Muscle of leg (tissue), 3 donors: ENCODE measurements at regions not wholly inside any gene's neighbourhood (a gene's known extent, or its start where the extent isn't known, plus 50 kb on each side); places are given as distances from the start of the nearest gene placed in this dataset.
A peak's percentile ranks its signal among the peaks of the same experiment; 100 is the strongest.

Source experiments
- DNase-seq: peaks from one replicate; pipeline ENCODE4 v3.0.0; 2013
- H3K27ac ChIP-seq: one replicate; pipeline ENCODE4 v1.5.1; 2013; ENCODE audit warnings: mild to moderate bottlenecking, low read length, control low read depth
- H3K27me3 ChIP-seq: one replicate; pipeline ENCODE4 v1.6.1; 2013; ENCODE audit warnings: low read length; ENCODE audit not compliant: control insufficient read depth, insufficient read depth
- H3K36me3 ChIP-seq: one replicate; pipeline ENCODE4 v1.6.1; 2013; ENCODE audit warnings: low read length; ENCODE audit not compliant: control insufficient read depth, insufficient read depth
- H3K4me1 ChIP-seq: one replicate; pipeline ENCODE4 v1.6.1; 2013; ENCODE audit warnings: low read length; ENCODE audit not compliant: control insufficient read depth, insufficient read depth
- H3K4me3 ChIP-seq: one replicate; pipeline ENCODE4 v1.5.1; 2013; ENCODE audit warnings: low read length, control low read depth
- H3K9me3 ChIP-seq: replicated peaks from 2 replicates; pipeline ENCODE4 v1.6.1; 2013; ENCODE audit warnings: low read depth, low read length; ENCODE audit not compliant: control insufficient read depth
- WGBS: methylation state at CpG from one replicate; pipeline ENCODE4 v1.1.5; 2013; ENCODE audit warnings: missing lambda C conversion rate; ENCODE audit not compliant: insufficient coverage; 5-methylcytosine and 5-hydroxymethylcytosine counted together

- Histone ChIP-seq H3K27ac (no peak overlapping the region), H3K27me3 (no peaks in the 10 kb centered on the region), H3K4me3 (no peak overlapping the region), H3K36me3 (no peaks in the 10 kb centered on the region), H3K4me1 (peaks cover 28% of the 10 kb centered on the region), H3K9me3 (no peaks in the 10 kb centered on the region)
- DNase-seq, result no peak
- WGBS, result 0% methylated on average over 1 of the region's 6 CpGs
Measured at GRCh38 chr2:128753800-128754199, 435.1 kb upstream of the HS6ST1 start.

DNA sequence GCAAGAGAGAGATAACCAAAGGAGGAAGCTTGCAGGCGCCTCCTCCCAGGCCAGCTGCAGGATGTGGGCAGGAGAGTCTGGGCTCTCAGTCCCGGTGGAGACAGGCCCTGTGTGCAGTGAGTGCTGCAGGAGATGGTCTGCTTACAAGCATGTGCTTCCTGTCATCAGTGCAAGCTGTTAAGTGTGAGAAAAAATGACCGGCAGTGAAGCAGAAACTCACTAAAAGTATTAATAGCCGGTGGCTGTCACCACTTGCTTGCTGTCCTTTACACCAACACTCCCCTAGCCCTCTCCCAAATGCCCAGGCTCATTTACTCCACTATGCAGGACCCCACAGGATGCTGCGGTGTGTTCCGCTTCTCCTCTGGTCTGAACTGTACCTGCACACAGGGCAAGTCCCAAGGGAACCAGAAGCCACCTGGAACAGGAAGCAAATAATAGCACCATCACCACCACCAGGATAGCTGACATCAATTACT is 435.6 kb upstream of the HS6ST1 start:
- WGBS, result 13% methylated on average over 1 of the region's 6 CpGs
- Histone ChIP-seq H3K36me3 (no peaks in the 10 kb centered on the region), H3K27me3 (no peaks in the 10 kb centered on the region), H3K4me3 (no peak overlapping the region), H3K4me1 (peaks cover 28% of the 10 kb centered on the region), H3K9me3 (no peaks in the 10 kb centered on the region), H3K27ac (peak overlapping the region; percentile 5)
- peak; percentile 74 for DNase-seq

DNA sequence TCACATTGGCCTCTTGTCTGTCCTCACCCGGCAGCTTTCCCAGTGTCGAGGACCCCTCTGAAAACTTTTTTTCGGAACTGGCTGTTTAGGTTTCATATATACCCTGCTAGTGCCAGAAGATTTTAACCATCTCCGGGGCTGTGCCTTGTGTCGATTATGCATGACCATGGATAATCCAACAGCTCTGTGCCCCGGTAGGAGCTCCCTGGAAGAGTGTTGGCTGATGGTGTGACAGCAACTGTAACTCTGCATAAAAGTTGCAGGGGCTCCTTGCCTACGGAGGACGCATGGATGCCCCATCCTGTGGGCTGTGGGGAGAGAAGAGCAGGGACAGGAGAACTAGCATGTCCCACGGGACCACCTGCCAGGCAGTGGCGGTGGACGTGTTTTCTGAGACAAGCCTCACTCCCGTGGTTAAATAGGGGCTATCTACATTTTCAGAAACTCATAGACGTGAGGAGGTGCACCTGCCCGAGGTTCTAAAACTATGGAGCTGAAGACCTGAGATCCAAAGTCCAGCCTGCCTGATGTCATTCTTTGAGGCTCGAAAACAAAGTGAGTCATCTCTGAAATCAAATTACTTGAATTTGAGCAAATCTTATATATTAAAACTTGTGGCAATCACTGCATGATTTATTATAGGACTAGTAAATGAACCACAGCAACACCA is 437.2 kb upstream of the HS6ST1 start:
- 49% methylated on average over 14 of the region's 15 CpGs for WGBS
- no peak for DNase-seq
- Histone ChIP-seq H3K27ac (no peak overlapping the region), H3K27me3 (no peaks in the 10 kb centered on the region), H3K9me3 (no peaks in the 10 kb centered on the region), H3K36me3 (no peaks in the 10 kb centered on the region), H3K4me3 (no peak overlapping the region), H3K4me1 (peaks cover 26% of the 10 kb centered on the region)

GRCh38 chr2:128756365-128756717 is 437.7 kb upstream of the HS6ST1 start:
- peak; percentile 38 for DNase-seq
- 17% methylated on average over 2 of the region's 2 CpGs for WGBS
- Histone ChIP-seq H3K36me3 (no peaks in the 10 kb centered on the region), H3K27me3 (no peaks in the 10 kb centered on the region), H3K4me1 (peaks cover 25% of the 10 kb centered on the region), H3K4me3 (no peak overlapping the region), H3K9me3 (no peaks in the 10 kb centered on the region), H3K27ac (no peak overlapping the region)

GRCh38 chr2:128765811-128766210 is 447.1 kb upstream of the HS6ST1 start:
- Histone ChIP-seq H3K27me3 (no peaks in the 10 kb centered on the region), H3K4me3 (no peak overlapping the region), H3K9me3 (peaks cover 2% of the 10 kb centered on the region), H3K36me3 (no peaks in the 10 kb centered on the region), H3K4me1 (peaks cover 10% of the 10 kb centered on the region), H3K27ac (peak overlapping the region; percentile 51)
- DNase-seq, result peak; percentile 44
- WGBS, result 41% methylated on average over 2 of the region's 6 CpGs

DNA sequence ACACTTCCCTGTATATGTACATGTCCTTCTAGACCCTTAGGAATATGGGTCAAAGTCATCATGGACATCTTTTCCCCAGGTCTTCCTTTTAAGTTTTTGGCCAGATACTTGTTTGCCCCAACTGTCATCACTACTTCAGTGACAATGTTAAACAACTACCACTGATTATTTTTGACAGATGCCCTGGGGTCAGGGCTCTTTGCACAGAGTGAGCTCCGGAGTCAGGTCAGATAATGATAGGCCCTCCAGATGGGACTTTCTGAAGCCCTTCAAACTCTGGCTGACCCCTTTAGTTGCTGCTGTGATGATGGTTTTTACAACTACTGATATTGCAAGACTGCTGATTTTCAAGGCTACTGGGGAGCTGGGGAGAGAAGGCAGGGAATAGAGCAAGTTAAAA is 449.4 kb upstream of the HS6ST1 start:
- Histone ChIP-seq H3K9me3 (peaks cover 2% of the 10 kb centered on the region), H3K4me1 (peaks cover 10% of the 10 kb centered on the region), H3K4me3 (no peak overlapping the region), H3K36me3 (no peaks in the 10 kb centered on the region), H3K27ac (no peak overlapping the region), H3K27me3 (no peaks in the 10 kb centered on the region)
- WGBS, result 56% methylated on average over 1 of the region's 1 CpG
- no peak for DNase-seq

GRCh38 chr2:128769457-128770142 is 450.9 kb upstream of the HS6ST1 start:
- no peak overlapping the region for H3K27ac ChIP-seq
- DNase-seq, result no peak
- H3K4me1 ChIP-seq, result peaks cover 16% of the 10 kb centered on the region
- H3K27me3 ChIP-seq, result no peaks in the 10 kb centered on the region
- no peak overlapping the region for H3K4me3 ChIP-seq
- H3K9me3 ChIP-seq, result no peaks in the 10 kb centered on the region
- H3K36me3 ChIP-seq, result no peaks in the 10 kb centered on the region
- WGBS, result 95% methylated on average over 7 of the region's 7 CpGs

GRCh38 chr2:128770143-128771085 is 451.7 kb upstream of the HS6ST1 start:
- Histone ChIP-seq H3K36me3 (no peaks in the 10 kb centered on the region), H3K27me3 (no peaks in the 10 kb centered on the region), H3K4me3 (no peak overlapping the region), H3K27ac (no peak overlapping the region), H3K4me1 (peaks cover 22% of the 10 kb centered on the region), H3K9me3 (no peaks in the 10 kb centered on the region)
- 89% methylated on average over 18 of the region's 18 CpGs for WGBS
- no peak for DNase-seq

DNA sequence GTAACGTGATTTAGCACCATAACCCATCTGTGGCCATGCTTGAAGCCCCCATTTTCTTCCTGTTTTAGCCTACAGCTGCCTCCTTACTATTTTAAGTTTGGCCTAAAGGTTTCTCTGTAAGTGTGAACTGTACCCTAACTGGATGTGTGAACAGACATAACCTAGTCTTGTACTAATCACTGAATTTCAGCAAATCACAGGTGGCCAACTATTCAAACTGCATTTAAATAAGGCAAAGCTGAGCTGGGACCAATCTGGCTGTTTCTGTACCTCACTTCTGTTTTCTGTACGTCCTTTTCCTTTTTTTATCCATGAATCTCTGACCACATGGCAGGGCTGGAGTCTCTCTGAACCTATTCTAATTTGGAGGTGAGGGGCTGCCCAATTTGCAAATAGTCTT is 452.7 kb upstream of the HS6ST1 start:
- no peak overlapping the region for H3K27ac ChIP-seq
- no peaks in the 10 kb centered on the region for H3K36me3 ChIP-seq
- DNase-seq, result no peak
- H3K27me3 ChIP-seq, result peaks cover under 1% of the 10 kb centered on the region
- WGBS, result 33% methylated on average over 1 of the region's 2 CpGs
- no peak overlapping the region for H3K4me3 ChIP-seq
- no peaks in the 10 kb centered on the region for H3K9me3 ChIP-seq
- peaks cover 24% of the 10 kb centered on the region for H3K4me1 ChIP-seq

DNA sequence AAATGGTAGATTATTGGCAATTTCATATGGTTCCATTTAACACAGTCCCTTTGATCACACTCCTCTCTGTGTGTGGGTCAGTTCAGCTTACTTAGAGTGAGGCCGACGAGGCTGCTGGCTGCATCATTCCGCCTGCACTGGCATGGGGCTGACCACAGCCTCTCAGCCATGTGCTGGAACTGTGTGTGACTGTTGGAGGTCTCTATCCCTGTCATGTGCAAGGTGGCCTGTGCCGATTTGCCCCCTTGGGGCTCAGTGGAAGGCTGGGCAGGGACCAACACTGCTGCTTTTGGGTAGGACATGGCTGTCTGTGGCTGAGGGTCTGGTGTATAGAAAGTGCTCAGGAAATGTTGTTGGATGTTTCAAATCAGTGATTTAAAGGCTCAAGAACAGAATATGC is 454.0 kb upstream of the HS6ST1 start:
- Histone ChIP-seq H3K4me1 (peaks cover 29% of the 10 kb centered on the region), H3K36me3 (no peaks in the 10 kb centered on the region), H3K4me3 (no peak overlapping the region), H3K9me3 (no peaks in the 10 kb centered on the region), H3K27me3 (peaks cover 2% of the 10 kb centered on the region), H3K27ac (no peak overlapping the region)
- WGBS, result 67% methylated on average over 2 of the region's 4 CpGs
- no peak for DNase-seq
